HCT116 (cell line): ENCODE measurements at regions not wholly inside any gene's neighbourhood (a gene's known extent, or its start where the extent isn't known, plus 50 kb on each side); places are given as distances from the start of the nearest gene placed in this dataset.

Experiments used
- ATAC-seq: fragments of 200-7000 bp; cut with Tn5 transposase; 2 replicates; pipeline ENCODE4 v1.9.1; 2020; ENCODE audit warnings: mild to moderate bottlenecking, moderate library complexity
- BruUV-seq: library from RNA; stranded (reverse); fragments of 400-500 nt; replicated peaks from 2 replicates; lab custom pipeline; 2021; lab: Mats Ljungman, UMichigan
- CTCF ChIA-PET: fragments of 300-600 bp; sonication (Branson Sonifier 250); formaldehyde crosslinking; loops from one replicate; lab custom pipeline; 2021; ENCODE audit warnings: antibody characterized with exemption; lab: Charles Lee
- POLR2A ChIA-PET: fragments of 300-600, 350-600 bp; sonication (Branson Sonifier 250); formaldehyde crosslinking; loops from one replicate; lab custom pipeline; 2021; ENCODE audit warnings: antibody characterized with exemption; lab: Charles Lee
- RAD21 ChIA-PET, 2 experiments: fragments of 300-600 bp; sonication (Branson Sonifier 250); formaldehyde crosslinking; loops; one replicate each; lab custom pipeline; 2023; ENCODE audit warnings: low total read pairs in 2 of 2; ENCODE audit not compliant: uncharacterized antibody in 2 of 2, unreplicated experiment in 2 of 2, low non-redundant PET in 1 of 2; lab: Charles Lee
- DNase-seq: peaks from one replicate; pipeline ENCODE4 v3.0.0-alpha.2; 2010; ENCODE audit warnings: low read depth, low spot score
- H2AFZ ChIP-seq: fragments of 200-600 bp; shearing (Covaris generic), sonication (generic); 2 replicates; pipeline ENCODE4 v1.6.1; 2017; ENCODE audit warnings: low read depth, mixed run types, mixed read lengths, antibody characterized with exemption, low read length; ENCODE audit not compliant: poor library complexity, severe bottlenecking
- H3K27ac ChIP-seq: 2 replicates; pipeline ENCODE4 v1.5.1; 2012; ENCODE audit warnings: low read depth, low read length
- H3K27me3 ChIP-seq: fragments of 200-600 bp; sonication (generic); 2 replicates; pipeline ENCODE4 v1.6.1; 2016; ENCODE audit warnings: mixed run types, low read length, mixed read lengths; ENCODE audit not compliant: insufficient read depth
- H3K36me3 ChIP-seq, 2 experiments: fragments of 200-500 bp in 1 of 2; fragments of 200-600 bp in 1 of 2; sonication (Bioruptor generic) in 1 of 2; sonication (generic) in 1 of 2; 2 replicates each; pipeline versions ENCODE4 v1.5.1 to v1.6.1; 2014 to 2016; ENCODE audit warnings: low read length in 2 of 2, inconsistent platforms in 1 of 2, mixed read lengths in 1 of 2, mixed run types in 1 of 2; ENCODE audit not compliant: insufficient read depth in 2 of 2, control insufficient read depth in 1 of 2
- H3K4me1 ChIP-seq, 2 experiments: fragments of 200-600 bp in 1 of 2; sonication (generic) in 1 of 2; 2 replicates each; pipeline versions ENCODE4 v1.5.1 to v1.6.1; 2012 to 2017; ENCODE audit warnings: low read length in 2 of 2, inconsistent platforms in 1 of 2, mild to moderate bottlenecking in 1 of 2, mixed read lengths in 1 of 2, mixed run types in 1 of 2, moderate library complexity in 1 of 2; ENCODE audit not compliant: insufficient read depth in 2 of 2, control insufficient read depth in 1 of 2
- H3K4me2 ChIP-seq: fragments of 200-600 bp; sonication (generic); 2 replicates; pipeline ENCODE4 v1.6.1; 2017; ENCODE audit warnings: mixed run types, low read length, mixed read lengths
- H3K4me3 ChIP-seq, 2 experiments: fragments of 200-600 bp in 1 of 2; sonication (generic) in 1 of 2; replicated peaks in 1 of 2; 2 replicates each; pipeline ENCODE4 v1.5.1; 2011 to 2016; ENCODE audit warnings: low read length in 2 of 2, control low read depth in 1 of 2, low read depth in 1 of 2, mild to moderate bottlenecking in 1 of 2, mixed read lengths in 1 of 2, mixed run types in 1 of 2
- H3K79me2 ChIP-seq: fragments of 200-600 bp; sonication (generic); 2 replicates; pipeline ENCODE4 v1.6.1; 2017; ENCODE audit warnings: mild to moderate bottlenecking, mixed run types, low read length, moderate library complexity, mixed read lengths; ENCODE audit not compliant: insufficient read depth
- H3K9ac ChIP-seq: fragments of 200-600 bp; sonication (generic); 2 replicates; pipeline ENCODE4 v1.6.1; 2016; ENCODE audit warnings: low read length, mixed read lengths
- H3K9me2 ChIP-seq: fragments of 200-600 bp; sonication (generic), shearing (Covaris generic); 2 replicates; pipeline ENCODE4 v1.6.1; 2017; ENCODE audit warnings: mixed run types, mild to moderate bottlenecking, moderate library complexity; ENCODE audit not compliant: insufficient read depth
- H3K9me3 ChIP-seq, 2 experiments: fragments of 200-500 bp in 1 of 2; fragments of 200-600 bp in 1 of 2; sonication (Bioruptor generic) in 1 of 2; sonication (generic) in 1 of 2; 2 replicates each; pipeline ENCODE4 v1.6.1; 2014 to 2017; ENCODE audit warnings: low read length in 2 of 2, mixed read lengths in 2 of 2, inconsistent platforms in 1 of 2, low read depth in 1 of 2, mild to moderate bottlenecking in 1 of 2, mixed run types in 1 of 2, moderate library complexity in 1 of 2; ENCODE audit not compliant: control insufficient read depth in 1 of 2, insufficient read depth in 1 of 2
- H4K20me1 ChIP-seq: fragments of 200-600 bp; sonication (generic), shearing (Covaris generic); 2 replicates; pipeline ENCODE4 v1.6.1; 2017; ENCODE audit warnings: mixed run types, mild to moderate bottlenecking, moderate library complexity; ENCODE audit not compliant: insufficient read depth
- ATF3 ChIP-seq: IDR thresholded peaks from 2 replicates; pipeline ENCODE4 v1.6.1; 2012
- CBX3 ChIP-seq: IDR thresholded peaks from 2 replicates; pipeline ENCODE4 v1.6.1; 2012; ENCODE audit warnings: low read depth
- CEBPB ChIP-seq: IDR thresholded peaks from 2 replicates; pipeline ENCODE4 v1.6.1; 2012; ENCODE audit warnings: low read depth
- CTCF ChIP-seq, 3 experiments: fragments of 200-600 bp in 1 of 3; sonication (generic) in 1 of 3; IDR thresholded peaks in 2 of 3; conservative IDR thresholded peaks in 1 of 3; 2 replicates each; pipeline ENCODE4 v1.5.1; 2012 to 2017; ENCODE audit warnings: low read depth in 2 of 3, low read length in 2 of 3, antibody characterized with exemption in 1 of 3, borderline replicate concordance in 1 of 3, control low read depth in 1 of 3, mild to moderate bottlenecking in 1 of 3, mixed read lengths in 1 of 3, mixed run types in 1 of 3, moderate library complexity in 1 of 3; ENCODE audit not compliant: insufficient read depth in 1 of 3
- EGR1 ChIP-seq: IDR thresholded peaks from 2 replicates; pipeline ENCODE4 v1.6.1; 2012; ENCODE audit warnings: low read depth
- ELF1 ChIP-seq: IDR thresholded peaks from 2 replicates; pipeline ENCODE4 v1.6.1; 2012; ENCODE audit warnings: low read depth, borderline replicate concordance
- EZH2phosphoT487 ChIP-seq: fragments of 200-600 bp; IDR thresholded peaks from 2 replicates; pipeline ENCODE4 v1.6.1; 2018; ENCODE audit warnings: antibody characterized with exemption, borderline replicate concordance
- FOSL1 ChIP-seq: IDR thresholded peaks from 2 replicates; pipeline ENCODE4 v1.6.1; 2012; ENCODE audit warnings: low read depth
- JUND ChIP-seq: IDR thresholded peaks from 2 replicates; pipeline ENCODE4 v1.6.1; 2012
- MAX ChIP-seq: IDR thresholded peaks from 2 replicates; pipeline ENCODE4 v1.6.1; 2012
- SIN3A ChIP-seq: IDR thresholded peaks from 2 replicates; pipeline ENCODE4 v1.6.1; 2012; ENCODE audit warnings: low read depth
- SRF ChIP-seq: IDR thresholded peaks from 2 replicates; pipeline ENCODE4 v1.6.1; 2012; ENCODE audit warnings: low read depth
- YY1 ChIP-seq: IDR thresholded peaks from 2 replicates; pipeline ENCODE4 v1.6.1; 2011; ENCODE audit warnings: low read length, low read depth, moderate library complexity, mild to moderate bottlenecking; ENCODE audit not compliant: insufficient replicate concordance; ENCODE audit errors: extremely low read depth
- ZBTB33 ChIP-seq: IDR thresholded peaks from 2 replicates; pipeline ENCODE4 v1.6.1; 2011; ENCODE audit warnings: mild to moderate bottlenecking, low read length, moderate library complexity; ENCODE audit not compliant: insufficient replicate concordance; ENCODE audit errors: extremely low read depth
- ZNF274 ChIP-seq: fragments of 200-500 bp; sonication (Bioruptor generic); IDR thresholded peaks from 2 replicates; pipeline ENCODE4 v1.6.1; 2014; ENCODE audit warnings: mild to moderate bottlenecking, low read depth, low read length, inconsistent platforms
- intact Hi-C: fragments of 100-400 bp; cut with micrococcal nuclease; formaldehyde crosslinking; loops from 2 replicates; pipeline ENCODE4 v1.10.0; 2022

- no peak for ATAC-seq
- no peaks in the 10 kb centered on the region for H3K36me3 ChIP-seq
- no peaks in the 10 kb centered on the region for H3K9me2 ChIP-seq
- ChIA-PET POLR2A (no interaction called here), CTCF (no interaction called here), RAD21 (no interaction called here)
- no peaks in the 10 kb centered on the region; a peak in 1 of 4 replicates for H3K9me3 ChIP-seq
- H3K4me1 ChIP-seq, result no peaks in the 10 kb centered on the region
- no peak overlapping the region for H3K27ac ChIP-seq
- intact Hi-C loops, result no loop called here
- no peak overlapping the region for H2AFZ ChIP-seq
- BruUV-seq, result no TSS peak
- no peak overlapping the region for H3K4me2 ChIP-seq
- DNase-seq, result no peak
- no peak overlapping the region for H3K9ac ChIP-seq
- H4K20me1 ChIP-seq, result no peaks in the 10 kb centered on the region
- H3K27me3 ChIP-seq, result no peaks in the 10 kb centered on the region
- TF ChIP-seq CBX3, result no peak
- no peak for TF ChIP-seq SIN3A
- TF ChIP-seq MAX, result no peak
- TF ChIP-seq JUND, result no peak
- no peaks in the 10 kb centered on the region for H3K79me2 ChIP-seq
- no peak overlapping the region for H3K4me3 ChIP-seq
These were observed 88.1 kb upstream of the NEO1 start for GRCh38 chr15:72964135-72964534.

- no TSS peak for BruUV-seq
- Histone ChIP-seq H3K4me3 (no peak overlapping the region), H3K79me2 (no peaks in the 10 kb centered on the region), H3K4me2 (no peak overlapping the region), H3K27ac (no peak overlapping the region), H4K20me1 (no peaks in the 10 kb centered on the region), H3K27me3 (no peaks in the 10 kb centered on the region), H3K9ac (no peak overlapping the region), H3K4me1 (no peaks in the 10 kb centered on the region), H3K9me2 (no peaks in the 10 kb centered on the region), H3K36me3 (no peaks in the 10 kb centered on the region), H2AFZ (no peak overlapping the region), H3K9me3 (no peaks in the 10 kb centered on the region; a peak in 1 of 4 replicates)
- POLR2A ChIA-PET, result no interaction called here
- CTCF ChIA-PET, result no interaction called here
- DNase-seq (no peak), ATAC-seq (no peak)
- RAD21 ChIA-PET, result no interaction called here
- intact Hi-C loops, result no loop called here
- TF ChIP-seq ZNF274 (no peak), SRF (no peak), ATF3 (no peak), FOSL1 (no peak), JUND (no peak), EGR1 (no peak), ZBTB33 (no peak), CEBPB (no peak), ELF1 (no peak), EZH2phosphoT487 (no peak), CTCF (IDR thresholded peaks at IDR 0.05 in 2 of 3, conservative IDR thresholded peaks at IDR 0.05 in 1 of 3; ENCODE audit: borderline replicate concordance in 1 of 3, insufficient read depth in 1 of 3, low read depth in 2 of 3, low read length in 2 of 3) (no peak), YY1 (no peak)
These were observed 90.1 kb upstream of the NEO1 start for GRCh38 chr15:72962054-72962702.
